Cardiac muscle cell (in vitro differentiated cells and primary cell): ENCODE measurements at regions not wholly inside any gene's neighbourhood (a gene's known extent, or its start where the extent isn't known, plus 50 kb on each side); places are given as distances from the start of the nearest gene placed in this dataset.

ENCODE experiments used
- DNase-seq, 2 donors: peaks; one replicate each; pipeline versions ENCODE4 v3.0.0 to v3.0.0-alpha.2; 2010 to 2017; ENCODE audit warnings: low read depth in 1 of 2, low spot score in 1 of 2
- H3K27ac ChIP-seq: fragments of 200-600 bp; sonication (generic); 2 replicates; pipeline ENCODE4 v1.5.1; 2016
- H3K27me3 ChIP-seq: fragments of 200-600 bp; sonication (generic); 2 replicates; pipeline ENCODE4 v1.6.0; 2016; ENCODE audit warnings: control low read depth
- H3K36me3 ChIP-seq: fragments of 200-600 bp; sonication (generic); 2 replicates; pipeline ENCODE4 v1.5.1; 2016; ENCODE audit warnings: control low read depth
- H3K4me1 ChIP-seq: fragments of 200-600 bp; sonication (generic); 2 replicates; pipeline ENCODE4 v1.8.1; 2017; ENCODE audit warnings: low read depth, mild to moderate bottlenecking, mixed run types
- H3K4me3 ChIP-seq: fragments of 200-600 bp; sonication (generic); 2 replicates; pipeline ENCODE4 v1.5.1; 2016; ENCODE audit warnings: mild to moderate bottlenecking
- H3K9me3 ChIP-seq: fragments of 200-600 bp; sonication (generic); 2 replicates; pipeline ENCODE4 v1.5.1; 2017; ENCODE audit warnings: low read depth, mild to moderate bottlenecking, control low read depth
- CTCF ChIP-seq: IDR thresholded peaks from 2 replicates; pipeline ENCODE4 v1.5.1; 2012; ENCODE audit warnings: low read depth, mild to moderate bottlenecking, low read length

GRCh38 chr4:124970011-124970410, 257.5 kb upstream of the ANKRD50 start:
- DNase-seq, result peak in 1 of 2 donors; percentile 27
- no peaks in the 10 kb centered on the region for H3K9me3 ChIP-seq
- H3K27ac ChIP-seq, result no peak overlapping the region
- H3K36me3 ChIP-seq, result no peaks in the 10 kb centered on the region
- peaks cover 16% of the 10 kb centered on the region for H3K4me1 ChIP-seq
- H3K27me3 ChIP-seq, result no peaks in the 10 kb centered on the region
- no peak for TF ChIP-seq CTCF
- H3K4me3 ChIP-seq, result no peak overlapping the region

GRCh38 chr4:124965497-124965891, 253.0 kb upstream of the ANKRD50 start:
- Histone ChIP-seq H3K4me3 (no peak overlapping the region), H3K9me3 (no peaks in the 10 kb centered on the region), H3K27ac (no peak overlapping the region), H3K36me3 (no peaks in the 10 kb centered on the region), H3K27me3 (no peaks in the 10 kb centered on the region), H3K4me1 (peaks cover 8% of the 10 kb centered on the region)
- no peak for TF ChIP-seq CTCF
- no peak for DNase-seq

GRCh38 chr4:124964852-124965496, 252.4 kb upstream of the ANKRD50 start:
- H3K4me1 ChIP-seq, result peaks cover 8% of the 10 kb centered on the region
- no peaks in the 10 kb centered on the region for H3K27me3 ChIP-seq
- H3K36me3 ChIP-seq, result no peaks in the 10 kb centered on the region
- no peaks in the 10 kb centered on the region for H3K9me3 ChIP-seq
- H3K4me3 ChIP-seq, result no peak overlapping the region
- no peak for DNase-seq
- H3K27ac ChIP-seq, result no peak overlapping the region
- no peak for TF ChIP-seq CTCF

- no peak for TF ChIP-seq CTCF
- Histone ChIP-seq H3K9me3 (no peaks in the 10 kb centered on the region), H3K4me3 (no peak overlapping the region), H3K36me3 (no peaks in the 10 kb centered on the region), H3K4me1 (peaks cover 8% of the 10 kb centered on the region), H3K27me3 (no peaks in the 10 kb centered on the region), H3K27ac (no peak overlapping the region)
- no peak for DNase-seq
Measured at GRCh38 chr4:124964251-124964650, 251.7 kb upstream of the ANKRD50 start.

GRCh38 chr4:124961138-124961750, 248.7 kb upstream of the ANKRD50 start:
- no peaks in the 10 kb centered on the region for H3K9me3 ChIP-seq
- H3K36me3 ChIP-seq, result no peaks in the 10 kb centered on the region
- no peaks in the 10 kb centered on the region for H3K27me3 ChIP-seq
- H3K4me3 ChIP-seq, result no peak overlapping the region
- no peak for TF ChIP-seq CTCF
- no peak for DNase-seq
- H3K27ac ChIP-seq, result no peak overlapping the region
- H3K4me1 ChIP-seq, result no peaks in the 10 kb centered on the region
